ENCODE measurements at regions not wholly inside any gene's neighbourhood (a gene's known extent, or its start where the extent isn't known, plus 50 kb on each side); places are given as distances from the start of the nearest gene placed in this dataset.
"Not testable (repeated sequence)": the region's sequence is repeated elsewhere in the genome, so short reads cannot be mapped to it uniquely, and the experiment has no call there.

DNA sequence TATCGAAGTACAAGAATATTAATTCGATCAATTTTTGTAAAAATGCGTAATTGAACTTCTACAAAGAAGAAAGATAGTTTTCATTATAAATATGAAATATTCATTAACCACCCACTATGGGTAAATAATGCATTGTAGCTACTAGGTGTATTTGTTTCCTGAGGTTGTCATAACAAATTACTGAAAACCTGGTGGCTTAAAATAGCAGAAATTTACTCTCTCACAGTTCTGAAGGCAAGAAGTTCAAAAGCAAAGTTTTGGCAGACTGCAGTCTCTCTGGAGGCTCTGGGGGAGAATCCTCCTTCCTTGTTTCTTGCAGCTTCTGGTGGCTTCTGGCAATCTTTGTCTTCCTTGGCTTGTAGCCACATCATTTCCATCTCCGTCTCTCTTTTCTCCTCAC is 99.2 kb upstream of the MIR17HG start:
- no peak for DNase-seq (ENCODE audit: low read depth in 4 of 4, low spot score in 1 of 4)

DNA sequence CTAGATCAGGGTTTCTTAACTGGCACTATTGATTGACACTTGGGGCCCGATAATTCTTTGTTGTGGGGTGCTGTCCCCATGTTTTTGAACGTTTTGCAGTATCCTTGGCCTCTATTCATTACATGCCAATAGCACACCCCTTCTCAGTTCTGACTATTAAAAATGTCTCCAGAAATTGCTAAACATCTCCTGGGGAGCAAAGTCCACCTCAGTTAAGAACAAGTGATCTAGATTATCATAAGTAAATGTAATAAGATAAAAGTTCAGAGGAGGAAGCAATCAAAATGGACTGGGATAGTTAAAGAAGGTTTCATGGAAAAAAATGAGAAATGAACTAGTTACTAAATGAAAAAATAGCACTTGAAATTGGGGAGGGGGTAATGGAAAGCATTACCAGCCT is 98.1 kb upstream of the MIR17HG start:
- DNase-seq (ENCODE audit: low read depth in 4 of 4, low spot score in 1 of 4), result no peak

DNA sequence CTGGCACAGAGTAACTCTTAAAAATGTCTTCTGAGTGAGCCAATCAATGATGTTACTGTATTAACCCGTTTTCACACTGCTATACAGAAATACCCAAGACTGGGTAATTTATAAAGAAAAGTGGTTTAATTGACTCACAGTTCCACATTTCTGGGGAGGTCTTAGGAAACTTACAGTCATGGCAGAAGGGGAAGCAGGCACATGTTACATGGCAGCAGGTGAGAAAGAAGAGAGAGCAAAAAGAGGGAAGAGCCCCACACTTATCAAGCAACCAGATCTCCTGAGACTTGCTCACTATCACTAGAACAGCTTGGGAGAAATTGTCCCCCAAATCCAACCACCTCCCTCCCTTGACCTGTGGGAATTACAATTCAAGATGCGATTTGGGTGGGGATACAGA is 97.6 kb upstream of the MIR17HG start:
- DNase-seq (ENCODE audit: low read depth in 4 of 4, low spot score in 1 of 4), result no peak

DNA sequence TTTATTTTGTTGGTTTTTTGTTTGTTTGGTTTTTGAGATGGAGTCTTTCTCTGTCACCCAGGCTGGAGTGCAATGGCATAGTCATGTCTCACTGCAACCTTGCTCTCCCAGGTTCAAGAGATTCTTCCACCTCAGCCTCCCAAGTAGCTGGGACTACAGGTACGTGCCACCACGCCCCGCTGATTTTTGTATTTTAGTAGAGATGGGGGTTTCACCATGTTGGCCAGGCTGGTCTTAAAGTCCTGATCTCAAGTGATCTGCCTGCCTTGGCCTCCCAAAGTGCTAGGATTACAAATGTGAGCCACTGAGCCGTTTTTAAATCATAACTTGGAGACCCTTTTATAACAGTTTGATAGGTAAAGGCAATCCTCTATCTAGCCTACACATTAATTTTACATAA is 95.9 kb upstream of the MIR17HG start:
- DNase-seq (ENCODE audit: low read depth in 4 of 4, low spot score in 1 of 4), result not testable (repeated sequence)

DNA sequence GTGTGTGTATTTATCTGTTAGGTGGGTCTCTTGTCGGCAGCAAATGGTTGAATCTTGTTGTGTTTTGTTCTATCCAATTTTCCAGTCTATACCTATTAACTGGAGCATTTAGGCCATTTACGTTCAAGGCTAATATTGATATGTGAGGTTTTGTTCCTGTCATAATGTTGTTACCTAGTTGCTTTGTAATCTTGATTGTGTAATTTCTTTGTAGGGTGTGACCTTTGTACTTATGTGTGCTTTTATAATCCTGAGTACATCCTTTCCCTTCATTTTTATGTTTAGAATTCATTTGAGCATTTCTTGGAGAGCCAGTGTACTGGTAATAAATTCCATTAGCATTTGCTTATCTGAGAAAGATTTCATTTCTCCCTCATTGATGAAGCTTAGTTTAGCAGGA is 83.0 kb upstream of the MIR17HG start:
- DNase-seq (ENCODE audit: low read depth in 4 of 4, low spot score in 1 of 4), result no peak

DNA sequence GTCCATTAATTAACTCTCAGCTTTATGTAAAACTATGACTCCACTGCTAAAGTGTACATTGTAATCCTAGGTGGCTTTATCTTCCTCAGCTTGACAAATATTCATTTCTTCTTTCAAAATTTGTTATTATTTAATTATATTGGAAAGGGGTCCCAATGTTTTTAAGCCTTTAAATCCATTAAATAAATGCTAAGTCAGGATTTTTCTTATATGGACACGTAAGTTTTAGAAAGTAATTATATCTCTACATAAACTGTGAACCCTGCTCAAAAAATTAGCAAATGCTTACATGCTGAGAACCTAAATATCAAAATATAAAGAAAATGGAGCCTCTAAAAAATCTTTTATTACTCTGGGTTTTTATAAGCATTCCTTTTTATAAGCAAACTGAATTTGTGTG is 78.2 kb upstream of the MIR17HG start:
- DNase-seq (ENCODE audit: low read depth in 4 of 4, low spot score in 1 of 4), result no peak

DNA sequence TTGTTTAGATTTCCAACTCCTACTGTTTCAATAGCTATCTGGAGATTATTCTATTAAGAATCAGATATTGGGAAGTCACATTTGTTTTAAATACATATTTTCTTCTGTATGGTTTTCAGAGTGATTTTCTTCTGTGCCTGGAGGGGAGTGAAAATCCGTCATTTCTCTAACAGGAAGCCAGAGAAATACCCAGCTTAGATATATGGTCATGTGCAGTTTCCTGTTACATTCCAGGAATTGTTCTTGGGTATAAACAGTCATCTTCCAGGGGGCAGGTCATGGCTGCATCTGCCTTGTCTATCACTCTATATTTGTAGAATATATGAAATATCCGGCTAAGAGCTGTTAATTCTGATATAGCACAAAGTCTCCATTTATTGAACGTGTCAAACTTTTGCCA is 77.5 kb upstream of the MIR17HG start:
- no peak for DNase-seq (ENCODE audit: low read depth in 4 of 4, low spot score in 1 of 4)

DNA sequence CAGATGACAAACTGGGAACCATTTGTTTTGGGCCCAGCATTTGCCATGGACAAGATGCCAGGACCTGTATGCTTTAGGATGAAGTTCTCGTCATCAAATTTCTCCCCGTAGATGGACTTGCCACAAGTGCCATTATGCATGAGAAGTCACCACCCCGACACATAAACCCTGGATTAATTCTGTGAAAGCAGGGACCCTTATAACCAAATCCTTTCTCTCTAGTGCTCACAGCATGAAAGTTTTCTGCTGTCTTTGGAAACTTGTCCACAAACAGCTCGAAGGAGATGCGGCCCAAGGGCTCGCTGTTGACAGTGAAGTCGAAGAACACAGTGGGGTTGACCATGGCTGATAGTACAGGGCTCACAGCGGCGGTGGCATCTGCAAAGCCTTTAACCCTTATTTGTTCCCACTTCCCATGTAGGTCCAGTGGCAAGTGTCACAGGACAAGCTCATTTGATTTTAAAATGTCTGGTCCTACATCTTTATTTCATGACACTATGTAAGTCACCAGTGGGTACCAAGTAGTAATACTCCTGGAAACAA is 75.2 kb upstream of the MIR17HG start:
- DNase-seq (ENCODE audit: low read depth in 4 of 4, low spot score in 1 of 4), result no peak

DNA sequence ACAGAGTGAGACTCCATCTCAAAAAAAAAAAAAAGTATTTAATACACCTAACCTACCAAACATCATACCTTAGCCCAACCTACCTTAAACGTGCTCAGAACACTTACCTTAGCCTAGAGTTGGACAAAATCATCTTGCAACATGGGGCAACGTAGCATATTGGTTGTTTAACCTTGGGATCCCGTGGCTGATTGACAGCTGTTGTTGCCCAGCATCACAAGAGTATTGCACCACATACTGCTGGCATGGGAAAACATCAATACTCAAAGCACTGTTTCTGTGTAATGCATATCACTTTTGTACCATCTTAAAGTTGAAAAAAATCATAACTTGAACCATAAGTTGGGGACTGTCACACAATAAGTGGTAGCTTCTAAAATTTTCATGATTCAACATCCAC is 73.8 kb upstream of the MIR17HG start:
- no peak for DNase-seq (ENCODE audit: low read depth in 4 of 4, low spot score in 1 of 4)

DNA sequence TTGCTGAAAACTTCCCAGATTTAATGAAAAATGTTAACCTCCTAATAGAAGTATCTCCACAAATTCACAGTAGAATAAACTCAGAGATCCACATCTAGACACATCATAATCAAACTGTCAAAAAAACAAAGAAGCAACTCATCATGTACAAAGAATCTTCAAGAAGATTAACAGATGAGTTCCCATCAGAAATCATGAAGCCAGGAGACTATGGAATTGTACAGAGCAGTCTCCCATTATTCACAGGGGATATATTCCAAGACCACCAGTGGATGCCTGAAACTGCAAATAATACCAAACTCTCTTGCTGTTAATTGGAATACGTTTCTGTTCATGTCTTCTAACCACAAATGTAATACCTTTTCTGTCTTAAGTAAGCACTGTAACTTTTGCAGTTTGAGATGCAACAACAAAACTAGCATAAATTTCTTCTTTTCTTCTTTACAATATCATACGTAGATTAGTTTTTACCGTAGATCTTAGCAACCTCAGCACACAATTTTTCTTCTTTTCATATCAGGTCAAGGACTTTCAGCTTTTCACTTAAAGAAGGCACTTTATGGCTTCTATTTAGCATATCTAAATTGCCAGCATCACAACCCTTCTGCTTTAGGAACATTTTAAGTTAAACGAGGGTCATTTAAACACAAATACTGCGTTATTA is 70.3 kb upstream of the MIR17HG start:
- DNase-seq (ENCODE audit: low read depth in 4 of 4, low spot score in 1 of 4), result no peak

DNA sequence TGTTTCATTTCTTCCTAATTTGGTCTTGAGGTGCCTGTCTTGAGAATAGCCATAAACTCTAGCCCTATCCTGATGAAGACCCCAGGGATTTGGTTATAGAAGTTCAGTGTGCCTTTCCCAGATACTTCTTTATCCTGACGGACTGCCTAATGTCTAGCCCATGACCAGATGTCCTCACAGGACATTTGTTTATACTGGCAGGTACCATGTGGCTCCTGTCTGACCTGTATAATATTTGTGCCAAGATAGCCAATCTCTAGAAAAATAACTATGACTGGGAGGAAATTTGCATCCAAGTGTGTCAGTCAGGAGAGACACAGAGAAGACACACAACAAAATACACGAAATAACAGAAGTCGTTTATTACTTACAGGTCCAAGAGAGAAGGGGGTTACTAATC is 69.2 kb upstream of the MIR17HG start:
- DNase-seq (ENCODE audit: low read depth in 4 of 4, low spot score in 1 of 4), result no peak

DNA sequence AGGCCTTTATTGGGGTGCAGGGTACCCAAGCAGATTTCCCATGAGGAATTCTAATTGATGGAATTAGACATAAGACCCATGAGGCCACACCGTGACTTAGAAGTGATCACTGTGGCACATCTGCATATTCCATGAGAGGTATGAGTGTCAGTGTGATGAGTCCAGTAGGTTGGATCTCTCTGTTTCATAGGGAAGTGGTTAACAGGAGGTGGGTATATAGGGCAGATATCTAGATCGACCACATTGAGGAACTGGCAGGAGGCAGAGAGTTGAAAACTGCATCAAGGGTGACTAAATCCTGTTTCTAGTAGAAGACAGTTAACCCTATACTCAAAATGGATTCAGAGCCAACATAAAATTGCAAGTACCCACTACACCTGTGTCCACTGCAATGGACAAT is 68.6 kb upstream of the MIR17HG start:
- no peak for DNase-seq (ENCODE audit: low read depth in 4 of 4, low spot score in 1 of 4)

DNA sequence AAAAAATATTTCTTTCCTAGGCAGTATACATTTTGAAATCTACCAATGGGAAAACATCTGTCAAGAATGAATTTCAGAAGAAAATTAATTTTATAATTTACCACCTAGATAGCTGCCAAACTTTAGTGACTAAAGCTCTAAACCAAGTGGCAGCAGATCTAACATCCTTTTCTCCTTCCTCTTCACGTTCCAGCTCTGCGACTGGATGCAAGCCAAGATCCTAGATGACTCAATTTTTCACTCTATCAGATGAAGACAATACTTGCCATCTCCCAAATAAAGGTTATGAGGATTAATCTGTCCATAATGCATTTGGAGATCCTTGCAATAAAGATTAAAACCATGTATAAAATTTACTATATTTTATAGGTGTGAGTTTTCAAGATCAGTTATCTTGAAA is 66.7 kb upstream of the MIR17HG start:
- DNase-seq (ENCODE audit: low read depth in 4 of 4, low spot score in 1 of 4), result no peak

DNA sequence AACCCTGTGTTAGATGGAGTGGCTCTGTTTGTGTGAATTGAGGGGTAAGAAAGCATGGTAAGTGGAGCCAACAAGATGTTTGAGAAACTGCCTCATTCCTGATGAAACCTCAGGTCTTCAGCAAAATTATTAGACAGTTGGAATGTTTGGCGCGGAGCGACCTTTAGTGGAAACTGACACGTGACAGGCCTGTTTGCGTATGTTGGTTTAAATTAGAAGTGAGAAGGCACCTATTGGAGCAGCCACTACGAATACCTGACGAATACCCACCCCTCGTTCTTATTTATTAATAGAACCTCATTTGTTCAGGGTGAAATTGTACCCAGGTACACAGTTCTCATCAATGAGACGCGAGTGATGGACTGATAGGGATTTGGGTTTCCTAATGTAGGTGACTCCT is 63.2 kb upstream of the MIR17HG start:
- no peak for DNase-seq (ENCODE audit: low read depth in 4 of 4, low spot score in 1 of 4)

DNA sequence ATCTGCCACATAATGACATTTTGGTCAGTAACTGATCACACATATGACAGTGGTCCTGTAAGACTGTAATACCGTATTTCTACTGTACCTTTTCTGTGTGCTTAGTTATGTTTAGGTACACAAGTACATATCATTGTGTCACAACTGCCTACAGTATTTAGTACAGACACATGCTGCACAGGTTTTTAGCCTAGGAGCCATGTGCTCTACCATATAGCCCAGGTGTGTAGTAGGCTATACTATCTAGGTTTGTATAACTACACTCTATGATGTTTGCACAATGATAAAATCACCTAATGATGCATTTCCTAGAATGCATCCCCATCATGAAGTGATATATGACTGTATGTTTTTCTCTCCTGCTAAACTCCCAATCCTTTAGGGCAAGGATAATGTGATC is 61.2 kb upstream of the MIR17HG start:
- no peak for DNase-seq (ENCODE audit: low read depth in 4 of 4, low spot score in 1 of 4)

DNA sequence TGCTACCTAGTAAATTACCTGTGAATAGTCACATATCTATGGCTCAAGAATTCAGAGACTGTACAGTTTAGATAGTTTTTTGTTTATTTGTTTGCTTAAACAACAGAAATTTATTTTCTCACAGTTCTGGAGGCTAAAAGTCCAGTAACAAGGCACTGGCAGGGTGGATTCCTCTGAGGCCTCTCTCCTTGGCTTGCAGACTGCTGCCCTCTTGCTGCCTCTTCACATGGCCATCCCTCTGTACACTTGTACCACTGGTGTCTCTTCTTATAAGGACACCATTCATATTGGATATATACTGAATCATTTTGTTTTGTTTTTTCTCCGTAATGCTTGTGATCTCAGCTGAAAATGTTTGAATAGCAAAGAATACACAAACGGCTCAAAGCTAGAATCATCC is 56.4 kb upstream of the MIR17HG start:
- DNase-seq (ENCODE audit: low read depth in 4 of 4, low spot score in 1 of 4), result no peak

DNA sequence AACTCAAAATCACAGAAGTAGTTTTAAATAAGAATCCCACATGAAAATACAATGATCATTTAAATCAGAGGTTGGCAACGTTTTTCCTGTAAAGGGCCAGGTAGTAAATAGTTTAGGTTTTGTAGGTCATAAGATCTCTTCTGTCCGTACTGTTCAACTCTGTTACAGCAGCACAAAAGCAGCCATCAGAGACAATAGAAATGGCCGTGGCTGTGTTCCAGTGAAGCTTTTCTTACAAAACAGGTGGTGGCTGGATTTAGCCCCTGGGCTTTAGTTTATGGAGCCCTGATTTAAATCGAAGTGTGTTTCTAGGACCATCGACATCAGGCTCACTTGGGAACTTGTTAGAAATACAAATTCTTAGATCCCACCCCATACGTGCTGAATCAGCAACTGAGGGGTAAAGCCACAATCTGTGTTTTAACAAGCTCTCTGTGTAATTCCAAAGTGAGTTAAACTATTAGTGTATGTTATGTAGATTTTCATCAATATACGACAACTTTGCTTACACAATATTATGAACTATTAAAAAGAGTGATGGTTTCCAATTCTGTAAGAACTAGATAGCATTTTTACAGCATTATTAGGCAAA is 54.8 kb upstream of the MIR17HG start:
- no peak for DNase-seq (ENCODE audit: low read depth in 4 of 4, low spot score in 1 of 4)

DNA sequence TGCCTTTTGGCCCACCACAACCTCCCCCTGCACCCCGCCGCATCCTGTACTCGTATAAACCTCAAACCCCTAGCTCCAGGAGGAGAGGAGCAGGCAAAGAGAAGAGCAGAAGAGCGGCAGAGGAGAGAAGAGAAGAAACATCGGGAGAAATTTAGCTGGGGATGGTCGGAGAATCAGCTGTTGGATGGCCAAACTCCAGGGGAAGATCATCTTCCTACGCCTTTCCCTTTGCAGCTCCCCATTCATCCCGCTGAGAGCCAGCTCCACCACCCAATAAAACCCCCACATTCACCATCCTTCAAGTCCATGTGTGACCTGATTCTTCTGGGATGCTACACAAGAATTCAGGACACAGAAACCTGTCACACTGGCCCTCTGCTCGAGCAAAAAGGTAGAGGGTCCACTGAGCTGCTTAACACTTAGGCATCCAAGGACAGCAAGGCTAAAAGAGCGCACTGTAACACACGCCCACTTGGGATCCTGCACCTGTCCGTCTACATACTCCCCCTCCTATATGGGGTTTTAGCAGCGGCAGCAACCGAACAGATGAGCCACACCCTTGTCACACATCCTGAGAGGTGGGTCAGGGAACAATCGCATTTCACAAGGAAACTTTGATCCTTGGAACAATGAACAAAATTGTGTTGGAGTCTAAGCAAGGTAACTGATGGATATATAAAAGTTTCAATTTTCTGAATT is 51.6 kb upstream of the MIR17HG start:
- DNase-seq (ENCODE audit: low read depth in 4 of 4, low spot score in 1 of 4), result no peak

DNA sequence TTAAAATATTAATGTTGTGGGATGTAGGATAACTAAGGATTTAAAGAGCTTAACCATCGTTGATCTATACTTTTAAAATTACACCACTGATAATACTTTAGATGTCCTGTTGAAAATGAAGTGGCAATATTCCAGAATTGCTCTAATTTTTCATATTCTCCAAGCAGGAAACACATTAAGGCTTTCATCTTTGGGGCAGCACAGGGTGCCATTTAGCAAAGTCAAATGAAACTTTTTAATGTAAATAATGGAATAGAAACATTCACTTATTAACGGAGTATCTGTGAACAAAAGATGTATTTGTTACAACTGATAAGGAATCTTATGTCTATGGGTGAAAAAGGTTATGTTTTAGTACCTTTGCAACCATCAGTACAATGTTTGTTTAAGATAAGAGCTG is 50.0 kb upstream of the MIR17HG start:
- no peak for DNase-seq (ENCODE audit: low read depth in 4 of 4, low spot score in 1 of 4)
